Thyroid gland (tissue), 4 donors: ENCODE measurements at regions not wholly inside any gene's neighbourhood (a gene's known extent, or its start where the extent isn't known, plus 50 kb on each side); places are given as distances from the start of the nearest gene placed in this dataset.

Source experiments
- POLR2A ChIP-seq, 2 donors: fragments of 450-650 bp; IDR thresholded peaks; one replicate each; pipeline ENCODE4 v1.6.1; 2017; ENCODE audit warnings: antibody characterized with exemption in 2 of 2, mild to moderate bottlenecking in 2 of 2, moderate library complexity in 1 of 2
- TF ChIP-seq, protein P1 (sequence below), 6 experiments: fragments of 200-600 bp in 3 of 6; fragments of 450-650 bp in 3 of 6; sonication (generic) in 3 of 6; IDR thresholded peaks; one replicate each; pipeline ENCODE4 v1.5.1; 2016 to 2019; ENCODE audit warnings: antibody characterized with exemption in 6 of 6, mild to moderate bottlenecking in 2 of 6, inconsistent platforms in 1 of 6, moderate library complexity in 1 of 6

DNA sequence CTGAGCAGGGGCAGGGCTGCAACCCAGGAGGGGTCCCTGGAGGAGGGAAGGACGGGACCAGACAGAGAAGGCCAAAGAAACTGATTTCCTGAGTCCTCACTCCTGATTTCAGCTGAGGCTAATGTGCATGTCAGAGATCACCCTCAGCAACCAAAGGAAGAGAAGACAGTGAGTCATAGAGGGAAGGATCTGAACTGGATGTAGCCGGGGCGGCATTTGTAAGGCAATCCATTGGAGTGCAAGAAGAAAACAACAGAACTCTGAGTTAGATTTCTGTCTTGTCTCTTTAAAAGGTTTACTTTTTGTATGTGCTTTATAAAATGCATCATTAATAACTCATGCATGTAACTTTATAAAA lies 105.3 kb upstream of the AGBL1 start:
- TF ChIP-seq, protein P1, sequence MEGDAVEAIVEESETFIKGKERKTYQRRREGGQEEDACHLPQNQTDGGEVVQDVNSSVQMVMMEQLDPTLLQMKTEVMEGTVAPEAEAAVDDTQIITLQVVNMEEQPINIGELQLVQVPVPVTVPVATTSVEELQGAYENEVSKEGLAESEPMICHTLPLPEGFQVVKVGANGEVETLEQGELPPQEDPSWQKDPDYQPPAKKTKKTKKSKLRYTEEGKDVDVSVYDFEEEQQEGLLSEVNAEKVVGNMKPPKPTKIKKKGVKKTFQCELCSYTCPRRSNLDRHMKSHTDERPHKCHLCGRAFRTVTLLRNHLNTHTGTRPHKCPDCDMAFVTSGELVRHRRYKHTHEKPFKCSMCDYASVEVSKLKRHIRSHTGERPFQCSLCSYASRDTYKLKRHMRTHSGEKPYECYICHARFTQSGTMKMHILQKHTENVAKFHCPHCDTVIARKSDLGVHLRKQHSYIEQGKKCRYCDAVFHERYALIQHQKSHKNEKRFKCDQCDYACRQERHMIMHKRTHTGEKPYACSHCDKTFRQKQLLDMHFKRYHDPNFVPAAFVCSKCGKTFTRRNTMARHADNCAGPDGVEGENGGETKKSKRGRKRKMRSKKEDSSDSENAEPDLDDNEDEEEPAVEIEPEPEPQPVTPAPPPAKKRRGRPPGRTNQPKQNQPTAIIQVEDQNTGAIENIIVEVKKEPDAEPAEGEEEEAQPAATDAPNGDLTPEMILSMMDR (IDR thresholded peaks at IDR 0.05) = no peak
- no peak for TF ChIP-seq POLR2A (IDR thresholded peaks at IDR 0.05)
